ENCODE measurements at regions not wholly inside any gene's neighbourhood (a gene's known extent, or its start where the extent isn't known, plus 50 kb on each side); places are given as distances from the start of the nearest gene placed in this dataset.

DNA sequence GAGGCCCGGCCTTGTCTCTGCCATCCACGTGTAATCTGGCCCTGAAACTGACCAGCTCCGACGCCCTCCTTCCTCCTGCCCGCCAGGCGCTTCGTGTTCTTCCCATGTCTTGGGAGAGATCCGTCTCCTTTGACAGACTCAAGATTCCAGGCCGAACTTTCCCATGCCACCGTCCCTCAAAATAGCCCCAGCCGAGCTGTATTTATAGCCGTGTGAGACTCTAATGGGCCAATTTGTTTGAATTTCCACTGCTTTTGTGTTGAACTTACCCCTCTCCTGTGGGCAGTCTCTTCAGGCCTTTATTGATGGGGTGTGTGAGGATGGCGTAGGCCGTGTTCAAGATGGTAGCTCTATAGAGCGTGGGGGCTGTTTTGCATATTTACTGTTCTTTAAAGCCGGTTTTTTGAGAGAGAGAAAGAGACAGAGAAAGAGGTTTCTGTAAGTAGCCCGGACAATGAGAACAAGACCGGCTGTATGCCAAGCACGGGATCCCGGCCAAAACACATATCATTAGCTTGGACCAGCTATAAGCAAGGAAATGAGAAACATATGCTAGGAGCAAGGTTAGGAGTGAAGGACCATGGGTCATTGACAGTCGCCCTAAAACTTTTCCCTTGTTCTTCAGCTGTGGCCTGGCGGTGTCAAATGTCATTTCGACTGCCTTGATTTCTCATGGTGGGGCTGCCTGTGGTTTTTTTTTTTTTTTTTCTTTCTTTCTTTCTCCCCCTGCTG lies 124.5 kb upstream of the ZFHX3 start:
- DNase-seq: no peak

DNA sequence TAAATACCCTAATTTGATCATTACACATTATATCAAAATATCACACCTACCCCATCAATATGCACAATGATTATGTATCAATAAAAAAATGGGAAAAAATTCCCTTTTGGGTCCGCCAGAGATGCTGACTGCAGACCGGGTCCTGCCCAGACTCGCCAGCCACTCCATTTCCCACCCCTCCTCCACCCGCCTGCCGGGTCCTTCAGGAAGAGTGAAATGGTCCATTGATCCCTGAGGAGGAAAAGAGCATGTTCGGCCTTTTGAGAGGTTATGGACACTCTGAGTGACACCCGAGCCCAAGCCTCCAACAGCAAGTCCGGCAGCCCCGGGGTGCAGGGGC lies 123.9 kb upstream of the ZFHX3 start:
- no peak for DNase-seq

DNA sequence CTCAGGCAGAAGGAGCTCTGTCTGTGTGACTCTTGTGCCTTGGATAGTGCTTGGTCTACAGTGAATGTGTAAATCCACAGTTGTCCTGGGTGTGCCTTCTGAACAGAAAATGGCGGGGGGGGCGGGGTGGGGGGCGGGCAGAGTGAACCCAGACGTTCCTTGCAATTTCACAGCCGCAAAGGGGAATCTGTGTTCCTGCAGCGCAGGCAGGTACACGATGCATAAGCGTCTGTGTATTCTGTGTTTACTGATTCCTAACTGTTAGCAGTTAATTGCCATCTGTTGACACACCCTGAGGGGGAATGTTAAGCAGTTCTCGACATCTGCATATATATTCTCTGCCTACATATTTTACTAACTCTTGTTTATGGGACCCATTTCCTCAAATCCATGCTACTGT lies 123.5 kb upstream of the ZFHX3 start:
- DNase-seq: no peak

DNA sequence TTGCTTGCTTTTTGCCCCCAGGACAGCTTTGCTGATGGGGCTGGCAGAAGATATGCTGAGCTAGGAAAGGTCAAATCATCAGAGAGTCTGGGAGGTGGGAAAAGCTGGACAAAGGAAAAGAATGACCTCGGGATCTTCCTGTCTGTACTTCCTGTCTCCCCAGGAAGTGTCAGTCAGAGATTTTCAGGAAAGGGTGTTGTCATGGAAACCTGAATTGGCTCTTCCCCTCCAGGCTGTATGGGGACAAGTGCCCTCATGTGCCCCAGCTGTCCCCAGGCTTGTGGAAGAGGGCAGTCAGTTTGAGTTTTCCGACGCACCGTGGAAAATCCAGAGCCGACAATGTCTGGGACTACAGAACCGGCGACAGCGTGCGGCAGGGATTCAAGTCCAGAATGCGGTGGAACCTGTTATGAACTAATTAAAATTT lies 122.7 kb upstream of the ZFHX3 start:
- DNase-seq: no peak

DNA sequence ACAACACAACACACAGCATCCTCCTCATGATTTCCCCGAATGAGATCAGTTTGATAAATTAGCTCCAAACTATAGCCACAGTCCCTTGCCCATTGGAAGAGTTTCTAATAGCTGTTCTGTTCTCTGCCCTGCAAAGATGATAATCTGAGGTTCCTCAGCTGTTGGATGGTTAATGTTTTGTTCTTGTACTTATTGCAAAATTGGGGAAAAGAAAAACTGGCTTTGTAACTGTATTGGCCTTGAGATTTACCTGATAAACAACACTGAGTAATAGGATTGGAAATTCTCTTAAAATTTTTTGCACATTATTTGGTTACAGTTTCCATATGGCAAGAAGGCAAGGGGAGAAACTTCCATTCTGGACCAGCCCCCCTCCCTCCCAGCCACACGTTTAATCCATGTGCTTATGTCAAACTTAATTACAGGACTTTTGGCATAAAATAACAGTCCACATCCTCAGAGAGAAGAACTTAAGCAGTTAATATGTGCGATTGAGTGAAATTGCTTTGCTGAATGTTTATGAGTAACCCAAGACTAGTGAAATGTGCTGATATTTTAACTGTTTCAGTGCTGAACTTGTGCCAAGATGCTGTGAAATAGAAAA lies 119.1 kb upstream of the ZFHX3 start:
- no peak for DNase-seq

DNA sequence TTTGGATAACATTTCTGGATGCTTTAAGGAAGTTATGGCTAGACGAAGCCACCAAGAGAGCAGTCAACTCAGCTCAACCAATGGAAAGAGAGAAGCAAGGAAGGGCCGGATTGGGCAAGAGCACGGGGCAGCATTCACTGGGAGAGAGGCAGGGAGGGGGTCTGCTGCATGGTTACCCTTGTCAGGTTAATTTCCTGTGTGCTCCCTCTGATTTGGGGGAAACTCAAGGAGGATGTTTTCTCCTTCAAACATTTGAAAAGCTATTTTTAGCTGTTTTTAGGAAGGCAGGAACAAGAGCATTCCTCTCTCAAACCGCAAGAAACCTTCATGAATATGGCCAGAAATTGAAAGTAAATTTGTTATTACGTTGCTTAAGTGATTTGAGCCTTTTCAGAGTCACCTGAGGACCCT lies 118.5 kb upstream of the ZFHX3 start:
- peak; percentile 30 to 41 (median 33) for DNase-seq

DNA sequence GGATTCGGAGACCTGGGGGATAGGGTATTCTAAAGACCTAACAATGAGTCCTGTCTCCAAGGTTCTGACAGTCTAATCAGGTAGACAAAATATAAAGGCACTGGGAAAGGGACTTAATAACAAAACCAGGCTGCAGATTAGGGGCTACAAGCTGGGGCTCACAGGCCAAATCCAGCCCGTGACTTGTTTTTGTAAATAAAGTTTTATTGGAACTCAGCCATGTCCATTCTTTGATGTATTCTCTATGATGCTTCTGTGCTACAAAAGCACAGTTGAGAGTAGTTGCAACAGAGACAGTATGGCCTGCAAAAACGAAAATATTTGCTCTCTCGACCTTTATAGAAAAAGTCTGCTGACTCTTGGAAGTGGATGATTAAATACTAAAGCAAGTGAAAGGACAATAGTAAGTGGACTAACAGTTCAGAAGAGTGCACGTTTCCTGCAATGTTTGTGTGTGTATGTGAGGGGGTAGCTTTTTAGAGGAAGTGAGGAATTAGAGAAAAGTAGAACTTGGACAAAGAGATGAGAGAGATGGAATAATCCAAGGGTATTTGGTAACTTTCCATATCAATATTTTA lies 115.4 kb upstream of the ZFHX3 start:
- DNase-seq: peak in 2 of 3 donors; percentile 28 to 31

DNA sequence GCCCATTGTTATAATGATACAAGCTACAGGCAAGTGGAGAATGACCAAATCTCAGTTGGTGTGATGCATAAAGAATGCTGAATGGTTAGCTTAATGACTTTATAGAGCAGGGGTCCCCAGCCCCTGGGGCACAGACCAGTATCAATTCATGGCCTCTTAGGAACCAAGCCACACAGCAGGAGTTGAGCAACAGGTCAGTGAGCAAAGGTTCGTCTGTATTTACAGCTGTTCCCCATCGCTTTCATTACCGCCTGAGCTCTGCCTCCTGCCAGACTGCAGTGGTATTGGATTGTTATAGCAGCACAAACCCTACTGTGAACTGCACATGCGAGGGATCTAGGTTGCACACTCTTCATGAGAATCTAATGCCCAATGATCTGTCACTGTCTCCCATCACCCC lies 114.0 kb upstream of the ZFHX3 start:
- no peak for DNase-seq

DNA sequence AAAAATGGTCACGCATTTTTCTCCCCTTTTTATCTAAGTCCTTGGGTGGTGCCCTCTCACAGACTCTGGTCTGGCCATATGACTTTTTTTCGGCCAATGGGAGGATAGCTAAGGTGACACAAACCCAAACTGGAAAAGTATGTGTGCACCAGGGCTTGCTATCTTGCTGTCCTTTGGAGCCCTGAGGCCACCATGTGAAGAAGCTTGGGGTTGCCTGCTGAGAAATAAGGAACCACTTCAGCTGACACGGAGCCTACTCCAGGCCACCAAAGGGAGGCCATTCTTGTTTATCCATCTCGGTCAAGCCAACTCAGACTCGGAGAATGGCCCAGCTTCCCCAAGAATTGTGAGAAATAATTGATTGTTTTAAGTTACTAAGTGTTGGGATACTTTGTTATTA lies 111.4 kb upstream of the ZFHX3 start:
- DNase-seq: peak in 1 of 3 donors; percentile 40

DNA sequence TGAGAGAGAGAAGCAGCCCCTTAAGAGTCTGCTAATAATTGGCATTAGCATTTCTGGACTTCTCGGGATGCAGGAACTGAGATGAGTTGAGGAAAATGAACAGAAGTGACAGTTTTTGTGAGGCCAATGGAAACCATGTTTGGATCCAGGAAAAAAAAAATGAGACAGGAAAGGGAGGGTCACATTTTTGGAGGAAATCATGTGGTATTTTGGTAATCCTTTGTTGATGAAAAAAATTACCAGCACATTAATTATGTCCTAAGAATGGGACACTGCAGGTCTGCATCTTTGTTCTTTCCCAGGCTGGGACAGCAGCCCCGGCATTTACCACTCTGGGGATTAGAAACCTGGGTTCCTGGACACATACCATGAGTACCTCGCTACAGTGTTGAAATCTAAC lies 109.9 kb upstream of the ZFHX3 start:
- DNase-seq: no peak

DNA sequence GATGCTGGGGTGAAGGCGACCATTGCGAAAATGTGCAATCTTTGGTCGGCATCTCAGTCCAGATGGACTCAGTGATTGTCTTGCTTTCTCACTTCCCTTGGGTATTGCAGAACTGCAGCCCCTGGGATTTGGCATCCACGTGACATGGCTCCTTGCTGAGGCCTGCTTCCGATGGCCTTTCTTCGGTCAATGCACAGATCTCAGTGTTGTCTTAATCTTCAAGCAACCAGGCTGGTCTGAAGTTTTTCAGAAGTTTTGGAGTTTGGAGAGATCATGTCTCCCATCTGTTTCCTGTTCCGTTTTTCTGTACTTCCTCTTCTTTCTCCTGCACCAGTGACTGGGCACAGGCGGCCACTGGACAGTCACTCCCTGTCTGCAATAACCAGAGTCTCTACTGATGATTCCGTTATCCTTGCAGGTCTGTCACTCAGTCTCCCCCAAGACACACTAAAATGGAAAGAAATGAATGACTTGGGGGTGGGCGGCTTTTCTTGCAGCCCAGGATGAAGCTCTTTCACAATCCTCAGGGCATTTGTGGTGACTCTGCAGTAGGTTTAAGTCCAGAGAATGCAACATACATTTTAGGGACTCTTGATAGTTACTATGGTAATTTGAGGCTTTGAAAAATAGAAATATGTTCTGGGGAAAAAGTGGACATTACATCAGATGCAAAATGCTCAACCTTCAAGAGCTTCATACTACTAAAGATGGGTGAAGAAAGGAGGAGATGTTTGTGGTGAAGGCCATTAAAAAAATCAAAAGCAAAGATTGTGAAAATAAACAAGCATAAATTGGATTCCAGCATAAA lies 106.3 kb upstream of the ZFHX3 start:
- DNase-seq: peak; percentile 84 to 91 (median 88)

DNA sequence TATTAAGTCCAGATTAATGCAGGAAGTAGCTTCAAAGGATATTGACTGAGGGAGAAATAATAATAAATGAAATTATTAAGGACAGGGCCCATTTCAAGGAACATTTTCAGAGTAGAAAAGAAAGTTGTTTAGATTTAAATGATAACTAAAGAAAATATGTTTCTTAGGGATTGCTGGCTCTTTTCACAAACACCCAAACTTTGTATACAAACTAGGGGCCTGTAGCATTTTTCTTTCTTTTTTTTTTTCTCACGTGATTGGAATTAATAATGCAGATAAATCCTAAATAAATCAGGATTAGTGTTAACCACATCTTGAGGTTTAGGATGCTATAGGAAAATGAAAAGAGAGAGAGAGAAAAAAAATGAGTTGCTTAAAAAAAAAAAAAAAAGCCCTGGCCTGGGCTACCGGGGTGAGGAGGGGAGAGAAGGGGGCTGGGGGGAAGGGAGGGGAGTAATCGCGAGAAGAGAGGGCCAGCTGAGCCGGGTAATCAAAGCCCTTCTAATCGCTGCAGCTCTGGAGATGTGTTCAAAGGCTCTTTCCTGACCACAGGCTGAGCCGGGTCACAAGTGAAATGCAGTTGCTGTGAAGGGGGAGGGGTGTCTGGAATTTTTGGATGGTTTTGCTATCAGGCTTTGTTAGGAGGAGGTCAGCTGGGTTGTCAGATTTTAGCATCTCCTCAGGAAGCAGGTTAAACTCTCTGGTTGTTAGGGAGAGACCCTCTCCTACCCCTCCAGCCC lies 104.6 kb upstream of the ZFHX3 start:
- DNase-seq: no peak

DNA sequence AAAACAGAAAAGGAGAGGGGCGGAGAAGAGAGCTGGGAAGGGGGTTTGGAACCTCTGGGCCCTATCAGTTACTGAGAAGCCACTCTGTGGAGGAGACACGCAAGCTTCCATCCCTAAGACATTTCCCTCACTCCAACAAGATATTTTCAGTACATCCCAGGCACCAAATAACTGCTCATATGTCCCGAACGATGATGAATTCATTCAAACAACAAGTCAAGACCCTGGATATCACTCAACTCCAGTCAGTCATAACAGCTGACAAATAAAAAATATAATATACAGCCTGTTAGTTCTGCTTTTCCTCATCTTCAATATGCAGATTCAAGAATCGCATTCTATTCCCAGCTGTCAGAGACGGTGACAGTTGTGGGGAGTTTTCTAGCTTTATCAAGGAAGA lies 104.0 kb upstream of the ZFHX3 start:
- DNase-seq: peak in 2 of 3 donors; percentile 32 to 34

DNA sequence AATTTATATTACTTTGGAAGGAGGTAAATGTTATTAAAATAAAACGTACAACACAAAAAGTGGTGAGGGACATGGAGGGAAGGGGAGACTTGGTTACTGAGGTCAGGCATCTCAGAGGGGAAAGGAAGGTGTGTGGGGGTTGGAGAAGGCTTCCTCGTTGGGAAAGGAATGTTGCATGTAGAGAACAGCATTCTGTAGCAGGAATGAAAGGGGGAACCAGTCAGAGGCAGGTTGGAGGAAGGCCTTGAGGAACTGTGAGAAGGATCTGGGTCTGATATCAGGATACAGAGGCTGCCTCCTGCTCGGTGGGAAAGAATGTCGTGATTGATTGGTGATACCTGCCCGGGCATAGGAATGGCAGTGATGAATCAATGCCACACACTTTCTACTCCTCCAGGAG lies 103.3 kb upstream of the ZFHX3 start:
- DNase-seq: no peak

DNA sequence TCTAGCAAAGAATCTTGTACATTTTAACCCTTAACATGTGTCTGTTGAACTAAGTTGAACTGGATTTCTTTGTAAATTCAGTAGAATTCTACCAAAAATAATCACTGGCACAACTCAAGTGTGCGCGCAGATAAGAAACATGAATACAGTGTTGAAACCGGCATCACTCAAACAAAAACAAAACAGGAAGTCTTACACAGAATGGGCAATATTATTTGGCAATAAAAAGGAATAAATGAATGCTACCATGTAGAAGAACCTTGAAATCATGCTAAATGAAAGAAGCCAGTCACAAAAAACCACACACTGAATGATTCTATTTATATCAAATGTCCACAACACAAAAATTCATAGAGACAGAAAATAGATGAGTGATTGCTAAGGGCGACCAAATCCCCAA lies 102.9 kb upstream of the ZFHX3 start:
- DNase-seq: peak in 2 of 3 donors; percentile 52 to 54

DNA sequence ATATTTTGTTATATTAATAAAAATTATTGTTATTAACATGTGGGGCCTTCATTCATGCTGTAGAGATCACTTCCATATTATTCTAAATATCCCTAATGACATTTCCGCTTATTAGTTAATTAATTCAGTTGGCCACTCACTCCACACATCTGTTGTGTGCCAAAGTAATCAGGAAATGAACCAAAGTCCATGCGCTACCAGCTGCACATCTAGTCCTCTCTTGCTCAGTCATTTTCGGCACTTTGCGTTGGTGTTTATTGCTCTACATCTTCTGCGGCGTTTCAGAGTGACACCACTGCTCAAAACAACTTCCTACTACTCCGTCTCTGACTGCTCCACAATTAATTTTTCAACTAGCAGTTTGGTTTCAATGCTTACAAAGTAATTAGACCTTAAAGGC lies 101.4 kb upstream of the ZFHX3 start:
- peak; percentile 55 to 66 (median 58) for DNase-seq

DNA sequence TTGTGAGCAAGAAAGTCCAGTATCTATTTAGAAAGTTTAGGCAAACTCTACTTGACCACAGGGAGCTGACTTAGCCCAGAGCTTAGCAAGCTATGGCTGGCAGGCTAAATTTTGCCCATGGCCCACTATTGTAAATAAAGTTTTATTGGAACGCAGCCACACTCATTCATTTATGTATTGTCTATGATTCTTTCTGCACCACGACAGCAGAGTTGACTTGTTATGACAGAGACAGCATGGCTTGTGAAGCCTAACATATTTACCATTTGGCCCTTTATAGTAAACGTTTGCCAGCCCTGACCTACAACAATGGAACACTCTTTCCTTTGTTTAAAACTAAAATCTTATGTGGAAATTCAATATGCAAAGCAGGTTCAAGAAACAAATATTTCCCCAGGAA lies 100.0 kb upstream of the ZFHX3 start:
- no peak for DNase-seq

DNA sequence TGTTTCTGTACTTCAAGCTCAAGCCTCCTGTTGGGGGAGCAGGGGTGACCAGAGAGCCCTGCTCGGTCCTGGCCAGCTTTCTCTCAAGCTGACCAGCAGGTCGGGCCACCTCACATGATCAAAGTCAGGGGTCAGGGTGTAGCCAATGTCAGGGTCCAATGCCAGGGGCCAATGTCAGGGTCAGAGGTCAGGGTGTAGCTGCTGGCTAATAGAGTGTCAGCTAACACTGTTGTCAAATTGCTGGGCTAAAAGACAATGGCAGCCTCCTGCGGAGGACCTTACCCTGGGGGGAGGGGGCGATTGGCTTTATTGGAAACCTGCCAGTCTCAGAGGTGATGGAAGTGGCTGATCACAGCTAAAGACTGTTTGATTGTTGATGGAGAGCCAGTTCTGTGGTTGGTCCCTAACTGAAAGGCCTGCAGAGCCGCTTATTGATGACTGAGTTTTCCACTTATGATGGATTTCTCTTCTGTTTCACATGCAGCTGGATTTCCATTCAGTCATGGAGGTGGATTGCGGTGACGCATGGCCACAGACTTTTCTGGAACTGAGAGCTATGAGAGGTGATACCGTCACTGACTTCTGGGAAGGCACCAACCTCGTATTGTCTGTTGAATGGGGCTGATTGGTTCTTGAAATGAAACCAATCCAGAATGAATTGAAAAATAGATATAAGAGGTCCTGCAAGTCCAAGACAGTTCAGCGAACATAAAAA lies 97.4 kb upstream of the ZFHX3 start:
- DNase-seq: no peak

DNA sequence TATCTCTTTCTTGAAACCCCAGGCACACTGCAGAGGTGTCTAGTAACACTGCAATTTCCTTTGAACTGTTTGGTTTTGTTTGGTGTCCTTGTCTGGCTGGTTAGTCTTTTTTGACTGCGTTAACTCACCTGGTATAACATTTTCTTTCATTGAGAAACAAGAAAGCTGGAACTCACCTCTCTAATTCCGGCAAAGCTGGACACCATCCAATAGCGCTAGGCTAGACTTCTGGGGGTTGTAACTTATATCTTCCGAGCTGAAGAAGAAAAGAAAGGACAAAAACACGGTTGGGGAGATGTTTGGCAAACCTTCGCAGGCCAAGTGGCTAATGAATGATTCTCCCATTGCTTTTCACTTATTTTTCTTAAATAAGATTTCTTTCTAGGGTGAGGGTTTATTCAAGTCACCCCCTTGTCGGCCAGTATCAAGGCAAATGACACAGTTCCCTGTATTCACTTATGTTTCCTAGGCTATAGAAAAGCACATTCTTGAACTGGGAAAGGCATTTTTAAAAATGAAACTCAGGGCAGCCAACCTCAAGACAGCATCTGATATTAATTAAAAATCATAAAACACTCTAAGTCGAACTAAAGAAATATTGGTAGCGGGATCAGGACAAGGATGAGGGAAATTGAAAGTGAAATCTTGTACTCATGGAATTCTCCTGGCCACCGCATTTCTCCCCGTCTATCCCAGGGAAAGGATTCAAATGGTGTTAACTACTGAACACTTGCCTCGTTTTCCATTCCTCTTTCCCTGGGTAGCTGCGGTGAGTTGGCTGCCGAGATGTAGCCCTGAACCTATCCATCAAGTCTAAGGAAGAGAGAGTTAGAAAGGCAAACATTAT lies 95.9 kb upstream of the ZFHX3 start:
- DNase-seq: no peak

DNA sequence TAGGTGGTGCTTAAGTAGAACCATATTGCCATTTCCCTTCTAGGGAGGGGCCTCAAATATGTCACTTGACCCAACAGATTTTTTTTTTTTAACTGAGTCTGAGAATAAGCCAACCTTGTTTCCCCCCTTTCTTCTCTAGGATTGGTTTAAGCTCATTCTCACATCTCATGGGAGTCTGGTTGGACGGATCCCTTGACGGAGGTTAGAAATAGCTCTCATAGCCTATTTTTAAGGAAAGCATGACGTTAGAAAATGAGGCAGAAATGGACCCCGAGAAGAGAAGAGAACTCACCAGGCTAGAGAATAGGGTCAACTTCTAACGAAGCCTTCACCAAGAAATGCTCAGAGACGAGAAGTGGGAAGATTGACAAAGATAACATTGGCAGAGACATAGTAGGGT lies 95.1 kb upstream of the ZFHX3 start:
- no peak for DNase-seq
